ENCODE measurements at regions not wholly inside any gene's neighbourhood (a gene's known extent, or its start where the extent isn't known, plus 50 kb on each side); places are given as distances from the start of the nearest gene placed in this dataset.

- TF ChIP-seq, protein P1, sequence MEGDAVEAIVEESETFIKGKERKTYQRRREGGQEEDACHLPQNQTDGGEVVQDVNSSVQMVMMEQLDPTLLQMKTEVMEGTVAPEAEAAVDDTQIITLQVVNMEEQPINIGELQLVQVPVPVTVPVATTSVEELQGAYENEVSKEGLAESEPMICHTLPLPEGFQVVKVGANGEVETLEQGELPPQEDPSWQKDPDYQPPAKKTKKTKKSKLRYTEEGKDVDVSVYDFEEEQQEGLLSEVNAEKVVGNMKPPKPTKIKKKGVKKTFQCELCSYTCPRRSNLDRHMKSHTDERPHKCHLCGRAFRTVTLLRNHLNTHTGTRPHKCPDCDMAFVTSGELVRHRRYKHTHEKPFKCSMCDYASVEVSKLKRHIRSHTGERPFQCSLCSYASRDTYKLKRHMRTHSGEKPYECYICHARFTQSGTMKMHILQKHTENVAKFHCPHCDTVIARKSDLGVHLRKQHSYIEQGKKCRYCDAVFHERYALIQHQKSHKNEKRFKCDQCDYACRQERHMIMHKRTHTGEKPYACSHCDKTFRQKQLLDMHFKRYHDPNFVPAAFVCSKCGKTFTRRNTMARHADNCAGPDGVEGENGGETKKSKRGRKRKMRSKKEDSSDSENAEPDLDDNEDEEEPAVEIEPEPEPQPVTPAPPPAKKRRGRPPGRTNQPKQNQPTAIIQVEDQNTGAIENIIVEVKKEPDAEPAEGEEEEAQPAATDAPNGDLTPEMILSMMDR (IDR thresholded peaks at IDR 0.05; ENCODE audit: partially characterized antibody, unreplicated experiment), result no peak
- H3K9me3 Mint-ChIP-seq (ENCODE audit: unreplicated experiment), result peaks cover 12% of the 10 kb centered on the region
- DNase-seq, result no peak
- peaks cover 9% of the 10 kb centered on the region for H3K36me3 Mint-ChIP-seq (ENCODE audit: unreplicated experiment)
- no peaks in the 10 kb centered on the region for H3K4me1 Mint-ChIP-seq (ENCODE audit: low read depth, unreplicated experiment)
- no peak overlapping the region for H3K27ac Mint-ChIP-seq (ENCODE audit: unreplicated experiment)
- H3K27me3 Mint-ChIP-seq (ENCODE audit: unreplicated experiment), result peaks cover 3% of the 10 kb centered on the region
- H3K4me3 Mint-ChIP-seq (ENCODE audit: unreplicated experiment), result no peak overlapping the region
Measured at GRCh38 chr10:131419797-131420196, 108.3 kb upstream of the TCERG1L start.

DNA sequence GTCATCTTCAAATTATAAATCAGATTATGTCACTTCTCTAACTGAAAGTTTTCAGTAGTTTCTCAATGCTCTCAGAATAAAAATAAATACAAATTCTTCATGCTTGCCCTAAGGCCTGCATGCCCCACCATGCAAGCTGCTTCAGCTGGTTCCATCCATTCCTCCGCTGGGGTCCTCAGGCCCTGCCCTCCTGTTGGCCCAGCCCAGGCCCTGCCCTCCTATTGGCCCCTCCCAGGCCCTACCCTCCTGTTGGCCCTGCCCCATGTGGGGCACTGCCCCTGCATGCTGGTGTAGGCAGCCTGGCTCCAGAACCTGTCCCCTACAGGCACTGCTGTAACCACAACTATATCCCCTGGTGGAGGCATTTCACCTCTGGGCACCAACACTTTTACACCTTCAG, 109.3 kb upstream of the TCERG1L start:
- H3K4me3 Mint-ChIP-seq (ENCODE audit: unreplicated experiment), result no peak overlapping the region
- H3K27ac Mint-ChIP-seq (ENCODE audit: unreplicated experiment), result no peak overlapping the region
- H3K36me3 Mint-ChIP-seq (ENCODE audit: unreplicated experiment), result peaks cover 9% of the 10 kb centered on the region
- peaks cover 5% of the 10 kb centered on the region for H3K27me3 Mint-ChIP-seq (ENCODE audit: unreplicated experiment)
- TF ChIP-seq, protein P1 (IDR thresholded peaks at IDR 0.05; ENCODE audit: partially characterized antibody, unreplicated experiment), result no peak
- H3K4me1 Mint-ChIP-seq (ENCODE audit: low read depth, unreplicated experiment), result no peaks in the 10 kb centered on the region
- H3K9me3 Mint-ChIP-seq (ENCODE audit: unreplicated experiment), result peaks cover 12% of the 10 kb centered on the region
- DNase-seq, result no peak

DNA sequence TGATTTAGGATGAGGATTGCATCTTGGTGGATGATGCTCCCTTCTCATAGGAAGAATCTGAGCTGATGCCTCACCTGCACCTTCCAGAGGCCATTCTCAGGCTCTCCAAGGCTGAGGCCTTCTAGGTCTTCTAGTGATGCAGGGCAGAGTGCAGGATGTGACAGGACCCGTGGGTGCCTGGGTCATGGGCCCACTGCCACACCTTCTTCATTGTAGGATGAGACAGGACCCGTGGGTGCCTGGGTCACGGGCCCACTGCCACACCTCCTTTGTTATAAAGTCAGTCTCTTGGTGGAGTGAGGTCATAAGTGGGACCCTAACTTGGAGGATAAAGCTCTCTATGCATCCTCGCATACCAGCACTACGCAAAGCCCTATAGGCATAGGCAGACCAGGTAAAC, 109.9 kb upstream of the TCERG1L start:
- H3K27me3 Mint-ChIP-seq (ENCODE audit: unreplicated experiment), result peaks cover 5% of the 10 kb centered on the region
- peaks cover 7% of the 10 kb centered on the region for H3K36me3 Mint-ChIP-seq (ENCODE audit: unreplicated experiment)
- TF ChIP-seq, protein P1 (IDR thresholded peaks at IDR 0.05; ENCODE audit: partially characterized antibody, unreplicated experiment), result no peak
- no peak overlapping the region for H3K27ac Mint-ChIP-seq (ENCODE audit: unreplicated experiment)
- DNase-seq, result no peak
- no peak overlapping the region for H3K4me3 Mint-ChIP-seq (ENCODE audit: unreplicated experiment)
- no peaks in the 10 kb centered on the region for H3K4me1 Mint-ChIP-seq (ENCODE audit: low read depth, unreplicated experiment)
- H3K9me3 Mint-ChIP-seq (ENCODE audit: unreplicated experiment), result peaks cover 9% of the 10 kb centered on the region

DNA sequence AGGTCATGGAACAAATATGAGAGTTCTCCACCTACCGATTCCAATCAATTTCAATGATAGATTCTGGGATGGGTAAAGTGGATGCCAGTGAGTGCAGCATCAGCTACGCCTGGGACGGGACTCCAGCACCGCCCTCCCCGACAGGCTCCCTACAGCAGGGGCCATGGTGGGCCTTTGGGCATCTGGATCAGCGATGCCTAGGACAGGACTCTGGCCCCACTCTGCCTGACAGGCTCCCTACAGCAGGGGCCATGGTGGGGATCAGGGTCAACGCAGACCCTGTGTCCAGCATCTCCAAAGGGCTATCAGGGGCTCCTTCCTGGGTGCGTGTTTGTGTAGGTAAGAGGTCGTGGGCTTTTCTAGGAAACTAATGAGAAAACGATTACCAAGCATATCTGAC, 111.2 kb upstream of the TCERG1L start:
- Mint-ChIP-seq H3K36me3 (ENCODE audit: unreplicated experiment) (peaks cover 4% of the 10 kb centered on the region), H3K27me3 (ENCODE audit: unreplicated experiment) (peaks cover 5% of the 10 kb centered on the region), H3K4me1 (ENCODE audit: low read depth, unreplicated experiment) (no peaks in the 10 kb centered on the region), H3K27ac (ENCODE audit: unreplicated experiment) (no peak overlapping the region), H3K9me3 (ENCODE audit: unreplicated experiment) (peaks cover 10% of the 10 kb centered on the region), H3K4me3 (ENCODE audit: unreplicated experiment) (no peak overlapping the region)
- TF ChIP-seq, protein P1 (IDR thresholded peaks at IDR 0.05; ENCODE audit: partially characterized antibody, unreplicated experiment), result no peak
- DNase-seq, result no peak

DNA sequence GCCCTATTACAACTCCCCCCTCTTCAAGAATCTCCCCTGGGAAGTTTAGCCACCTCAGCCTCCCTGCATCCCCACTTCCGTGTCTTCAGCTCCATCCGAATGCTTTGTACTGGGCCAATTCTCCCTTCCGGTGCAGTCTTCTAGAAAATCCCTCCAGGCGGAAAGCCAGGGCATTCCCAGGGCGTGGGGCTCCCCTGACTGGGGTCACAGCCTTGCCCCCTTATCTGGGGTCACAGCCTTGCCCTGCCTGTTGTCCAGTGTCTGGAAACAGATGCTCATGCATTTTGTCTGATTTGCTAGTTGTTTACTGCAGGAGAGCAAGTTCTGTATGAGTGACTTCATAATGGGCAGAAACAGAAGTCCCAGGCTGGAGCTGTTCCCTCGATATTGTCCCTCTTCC, 112.5 kb upstream of the TCERG1L start:
- TF ChIP-seq, protein P1 (IDR thresholded peaks at IDR 0.05; ENCODE audit: partially characterized antibody, unreplicated experiment), result no peak
- H3K9me3 Mint-ChIP-seq (ENCODE audit: unreplicated experiment), result peaks cover 10% of the 10 kb centered on the region
- DNase-seq, result no peak
- H3K27ac Mint-ChIP-seq (ENCODE audit: unreplicated experiment), result no peak overlapping the region
- peaks cover 5% of the 10 kb centered on the region for H3K27me3 Mint-ChIP-seq (ENCODE audit: unreplicated experiment)
- H3K4me1 Mint-ChIP-seq (ENCODE audit: low read depth, unreplicated experiment), result no peaks in the 10 kb centered on the region
- H3K4me3 Mint-ChIP-seq (ENCODE audit: unreplicated experiment), result no peak overlapping the region
- peaks cover 4% of the 10 kb centered on the region for H3K36me3 Mint-ChIP-seq (ENCODE audit: unreplicated experiment)
